ENCODE measurements at regions not wholly inside any gene's neighbourhood (a gene's known extent, or its start where the extent isn't known, plus 50 kb on each side); places are given as distances from the start of the nearest gene placed in this dataset.

GRCh38 chr12:24297516-24297915 lies 348.0 kb upstream of the SOX5 start:
- TF ChIP-seq POLR2A (IDR thresholded peaks at IDR 0.05) (no peak), CTCF (IDR thresholded peaks at IDR 0.05) (no peak)

All from upper lobe of left lung (tissue), 4 donors.